ENCODE measurements at regions not wholly inside any gene's neighbourhood (a gene's known extent, or its start where the extent isn't known, plus 50 kb on each side); places are given as distances from the start of the nearest gene placed in this dataset.

DNA sequence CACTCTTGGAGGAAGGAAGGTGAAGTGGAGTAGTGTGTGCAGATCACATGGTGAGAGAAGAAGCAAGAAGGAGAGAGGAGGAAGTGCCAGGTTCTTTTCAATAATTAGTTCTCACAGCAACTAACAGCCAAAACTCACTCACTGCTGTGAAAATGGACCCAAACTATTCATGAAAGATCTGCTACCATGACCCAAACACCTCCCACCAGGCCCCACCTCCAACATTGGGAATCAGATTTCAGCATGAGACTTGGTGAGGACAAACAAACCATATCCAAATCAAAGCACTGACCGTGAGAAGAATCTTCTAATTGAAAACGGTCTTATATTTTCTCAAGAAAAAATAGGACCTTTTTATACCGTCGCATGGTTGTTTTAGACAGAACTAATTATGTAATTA, 468.7 kb upstream of the TYRP1 start:
- no peak for DNase-seq (ENCODE audit: low read depth)
- TF ChIP-seq CTCF (conservative IDR thresholded peaks at IDR 0.05; ENCODE audit: low read depth, low read length): no peak

GRCh38 chr9:12230708-12231107, 462.5 kb upstream of the TYRP1 start:
- TF ChIP-seq CTCF (conservative IDR thresholded peaks at IDR 0.05; ENCODE audit: low read depth, low read length): no peak
- no peak overlapping the region for H3K4me3 ChIP-seq (ENCODE audit: low read depth, low read length)
- DNase-seq (ENCODE audit: low read depth): no peak

More for the DNA sequence above, 468.7 kb upstream of the TYRP1 start:
- H3K4me3 ChIP-seq (ENCODE audit: low read depth, low read length): no peak overlapping the region

DNA sequence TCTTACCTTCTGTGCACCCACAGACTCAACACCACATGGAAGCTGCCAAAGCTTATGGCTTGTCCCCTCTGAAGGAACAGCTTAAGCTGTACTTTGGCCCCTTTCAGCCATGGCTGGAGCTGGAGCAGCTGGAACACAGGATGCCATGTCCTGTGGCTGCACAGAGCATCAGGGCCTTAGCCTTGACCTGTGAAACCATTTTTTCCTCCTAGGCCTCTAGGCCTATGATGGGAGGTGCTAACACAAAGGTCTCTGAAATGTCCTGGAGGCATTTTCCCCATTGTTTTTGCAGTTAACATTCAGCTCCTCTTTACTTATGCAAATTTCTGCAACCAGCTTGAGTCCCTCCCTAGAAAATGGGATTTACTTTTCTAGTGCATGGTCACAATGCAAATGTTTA, 461.4 kb upstream of the TYRP1 start:
- no peak for TF ChIP-seq CTCF (conservative IDR thresholded peaks at IDR 0.05; ENCODE audit: low read depth, low read length)
- no peak for DNase-seq (ENCODE audit: low read depth)
- no peak overlapping the region for H3K4me3 ChIP-seq (ENCODE audit: low read depth, low read length)

DNA sequence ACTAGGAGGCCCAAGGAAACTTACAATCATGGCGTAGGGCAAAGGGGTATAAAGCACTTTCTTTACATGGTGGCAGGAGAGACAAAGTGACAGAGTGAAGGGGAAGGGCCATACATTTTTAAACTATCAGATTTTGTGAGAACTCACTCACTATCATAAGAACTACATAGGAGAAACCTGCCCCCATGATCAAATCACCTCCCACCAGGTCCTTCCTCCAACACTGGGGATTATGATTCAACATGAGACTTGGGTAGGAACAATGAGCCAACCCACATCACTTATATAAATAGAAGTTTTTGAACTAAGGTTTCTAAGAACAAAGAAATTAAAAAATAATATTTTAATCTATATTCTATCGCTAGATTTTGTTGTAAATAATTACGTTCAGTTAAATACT, 460.3 kb upstream of the TYRP1 start:
- H3K4me3 ChIP-seq (ENCODE audit: low read depth, low read length): no peak overlapping the region
- DNase-seq (ENCODE audit: low read depth): no peak
- no peak for TF ChIP-seq CTCF (conservative IDR thresholded peaks at IDR 0.05; ENCODE audit: low read depth, low read length)

GRCh38 chr9:12253941-12254340, 439.2 kb upstream of the TYRP1 start:
- H3K4me3 ChIP-seq (ENCODE audit: low read depth, low read length): no peak overlapping the region
- no peak for DNase-seq (ENCODE audit: low read depth)
- TF ChIP-seq CTCF (conservative IDR thresholded peaks at IDR 0.05; ENCODE audit: low read depth, low read length): no peak

DNA sequence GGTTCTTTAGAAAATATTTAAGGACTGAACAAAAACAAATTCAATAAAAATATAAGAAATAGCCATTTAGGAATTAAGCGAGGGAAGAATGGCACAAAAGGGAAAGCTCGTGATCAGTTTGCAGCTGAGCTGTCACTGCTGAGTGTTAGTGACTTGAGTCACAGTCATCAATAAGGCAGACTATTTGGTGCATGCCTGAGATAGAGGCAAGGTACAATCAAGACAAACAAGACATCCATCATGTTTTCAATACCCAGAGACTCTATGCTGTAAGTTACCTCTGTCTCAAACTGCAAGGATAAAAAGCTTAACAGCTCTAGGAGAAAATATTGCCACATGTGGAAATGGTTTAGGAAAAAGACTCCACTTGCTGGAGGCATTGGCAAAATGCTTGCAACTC, 426.4 kb upstream of the TYRP1 start:
- TF ChIP-seq CTCF (conservative IDR thresholded peaks at IDR 0.05; ENCODE audit: low read depth, low read length): no peak
- H3K4me3 ChIP-seq (ENCODE audit: low read depth, low read length): no peak overlapping the region
- DNase-seq (ENCODE audit: low read depth): no peak

DNA sequence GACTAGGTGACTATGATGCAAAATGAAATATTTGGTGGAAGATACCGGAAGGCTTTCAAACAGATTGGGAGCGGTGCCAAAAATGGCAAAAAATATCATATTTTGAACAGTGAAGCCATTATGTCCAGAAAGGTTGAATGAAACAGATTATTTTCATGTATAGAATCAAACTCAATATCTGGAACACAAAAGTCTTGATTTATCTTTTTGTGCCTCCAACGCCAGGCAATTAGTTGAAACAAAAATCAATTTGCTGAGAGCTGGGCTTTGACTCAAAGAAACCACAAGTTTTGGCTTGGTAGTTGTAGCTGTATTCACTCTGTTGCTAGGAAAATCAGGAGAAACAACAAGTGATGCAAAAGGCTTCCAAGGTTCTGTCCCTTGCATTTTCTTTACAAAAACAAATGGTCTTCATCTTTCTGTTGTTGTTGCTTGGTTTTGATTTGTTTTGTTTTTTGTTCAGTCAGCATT, 421.7 kb upstream of the TYRP1 start:
- H3K4me3 ChIP-seq (ENCODE audit: low read depth, low read length): no peak overlapping the region
- no peak for TF ChIP-seq CTCF (conservative IDR thresholded peaks at IDR 0.05; ENCODE audit: low read depth, low read length)
- DNase-seq (ENCODE audit: low read depth): peak; percentile 6
